Fibroblast of pulmonary artery (primary cell): ENCODE measurements at regions not wholly inside any gene's neighbourhood (a gene's known extent, or its start where the extent isn't known, plus 50 kb on each side); places are given as distances from the start of the nearest gene placed in this dataset.

ENCODE experiments used
- DNase-seq: peaks from one replicate; pipeline ENCODE4 v3.0.0-alpha.2; 2010; ENCODE audit warnings: low read depth
- H3K4me3 ChIP-seq: replicated peaks from 2 replicates; pipeline ENCODE4 v1.5.1; 2011; ENCODE audit warnings: low read depth, mild to moderate bottlenecking, control low read depth, low read length, moderate library complexity
- CTCF ChIP-seq: IDR thresholded peaks from 2 replicates; pipeline ENCODE4 v1.5.1; 2011; ENCODE audit warnings: mild to moderate bottlenecking, control low read depth, low read length, inconsistent platforms; ENCODE audit errors: missing control alignments

- no peak for DNase-seq
- TF ChIP-seq CTCF: no peak
- H3K4me3 ChIP-seq: no peak overlapping the region
Measured at GRCh38 chr1:170481000-170481399, 51.0 kb upstream of the GORAB start.
